Pons (tissue), 1 donor: ENCODE measurements at regions not wholly inside any gene's neighbourhood (a gene's known extent, or its start where the extent isn't known, plus 50 kb on each side); places are given as distances from the start of the nearest gene placed in this dataset.

Source experiments
- DNase-seq: peaks from one replicate; pipeline ENCODE4 v3.0.0-alpha.2; 2016; ENCODE audit warnings: low spot score

DNA sequence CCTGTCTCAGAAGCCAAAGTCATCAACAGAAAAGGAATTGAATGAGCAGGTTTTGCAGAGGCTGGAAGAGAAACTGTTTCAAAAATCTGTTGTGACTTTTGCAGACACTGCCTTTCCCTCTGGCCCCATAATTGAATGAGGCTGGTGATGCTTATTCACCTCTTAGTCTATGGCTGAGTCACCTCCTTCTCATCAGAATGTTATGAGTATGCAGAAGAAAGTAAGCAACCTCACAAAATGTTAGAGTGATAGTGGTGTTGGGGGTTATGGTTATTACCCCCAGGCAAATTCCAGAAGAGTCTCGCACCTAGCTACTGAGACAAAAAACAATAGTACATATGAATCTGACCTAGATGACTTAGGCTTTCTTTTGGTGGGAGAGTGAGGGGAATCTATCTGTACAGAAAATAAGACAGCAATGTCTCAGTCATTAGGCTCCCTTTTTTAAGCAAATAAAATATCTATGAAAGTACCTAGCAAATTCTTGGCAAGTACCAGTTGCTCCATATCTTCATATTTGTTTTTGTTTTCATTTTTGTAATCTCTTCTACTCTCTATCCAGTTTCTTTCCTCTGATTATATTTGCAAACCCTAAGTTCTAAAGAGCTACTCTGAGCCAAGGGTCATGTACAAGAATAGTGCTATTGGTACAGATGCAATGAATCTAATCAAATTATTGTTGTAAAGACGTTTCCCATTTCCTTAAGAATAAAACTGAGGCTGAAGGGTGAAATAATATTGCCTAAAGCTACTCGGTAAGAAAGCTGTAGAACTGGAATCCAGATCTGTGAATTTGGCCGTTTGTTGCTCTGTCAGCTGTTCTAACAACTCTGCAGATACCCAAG, 498.1 kb upstream of the TNC start:
- no peak for DNase-seq

DNA sequence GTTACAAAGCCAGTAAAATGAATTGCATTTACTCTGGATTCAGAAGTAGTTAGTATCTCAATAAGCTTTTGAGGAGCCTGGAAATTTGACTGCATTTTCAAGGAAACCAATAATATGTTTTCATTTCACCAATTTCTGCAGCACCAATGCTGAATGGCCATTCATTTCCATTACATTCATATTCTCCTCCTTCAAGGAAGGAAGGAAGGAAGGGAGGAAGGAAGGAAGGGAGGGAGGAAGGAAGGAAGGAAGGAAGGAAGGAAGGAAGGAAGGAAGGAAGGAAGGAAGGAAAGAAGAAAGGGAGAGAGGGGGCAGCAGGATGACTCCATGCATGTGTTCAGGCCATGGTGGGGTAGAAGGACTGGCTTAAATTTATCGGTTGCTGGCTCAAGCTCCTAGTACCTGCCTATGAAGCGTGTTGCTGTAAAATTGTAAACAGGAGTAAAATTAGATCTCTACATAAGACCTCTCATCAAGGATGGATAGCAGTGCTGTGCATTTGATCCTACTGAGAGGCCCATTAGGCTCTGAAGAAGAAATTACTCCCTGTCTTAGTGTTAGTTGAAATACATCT, 498.8 kb upstream of the TNC start:
- DNase-seq = no peak

DNA sequence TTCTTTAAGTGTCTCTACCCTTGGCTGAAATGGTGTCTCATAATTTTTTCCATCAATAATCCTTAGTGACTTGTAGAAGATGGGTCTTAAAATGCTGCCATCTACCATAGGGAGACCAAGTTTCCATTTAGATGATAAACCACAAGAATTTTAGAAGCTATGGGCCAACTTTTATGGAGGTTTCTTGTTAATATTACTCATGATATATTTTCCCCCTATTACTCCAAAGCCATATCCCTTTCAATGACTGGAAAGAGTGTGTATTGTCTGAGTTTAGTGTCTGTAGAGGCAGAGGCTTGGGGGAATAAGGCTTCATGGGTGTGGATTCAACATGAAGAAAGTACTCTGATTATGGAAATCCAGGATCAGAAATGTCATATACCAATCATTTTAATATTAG, 507.3 kb upstream of the TNC start:
- no peak for DNase-seq

DNA sequence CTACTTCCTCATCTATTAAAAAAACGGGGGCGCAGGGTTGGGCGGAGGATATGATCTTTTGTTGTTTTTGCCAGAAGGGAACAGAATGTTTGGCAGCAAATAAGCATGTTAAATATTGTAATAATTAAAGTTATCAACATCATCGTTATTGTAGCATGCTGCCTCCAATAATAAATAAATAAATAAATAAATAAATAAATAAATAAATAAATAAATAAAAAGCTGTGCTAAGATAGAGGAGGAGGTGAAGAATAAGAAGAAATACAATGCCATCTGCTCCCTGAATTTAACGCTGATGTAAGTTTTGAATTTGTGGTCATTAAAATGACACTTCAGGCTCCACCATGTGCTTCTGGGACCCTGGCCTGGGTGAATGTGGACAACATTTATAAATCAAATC, 508.0 kb upstream of the TNC start:
- DNase-seq = no peak

DNA sequence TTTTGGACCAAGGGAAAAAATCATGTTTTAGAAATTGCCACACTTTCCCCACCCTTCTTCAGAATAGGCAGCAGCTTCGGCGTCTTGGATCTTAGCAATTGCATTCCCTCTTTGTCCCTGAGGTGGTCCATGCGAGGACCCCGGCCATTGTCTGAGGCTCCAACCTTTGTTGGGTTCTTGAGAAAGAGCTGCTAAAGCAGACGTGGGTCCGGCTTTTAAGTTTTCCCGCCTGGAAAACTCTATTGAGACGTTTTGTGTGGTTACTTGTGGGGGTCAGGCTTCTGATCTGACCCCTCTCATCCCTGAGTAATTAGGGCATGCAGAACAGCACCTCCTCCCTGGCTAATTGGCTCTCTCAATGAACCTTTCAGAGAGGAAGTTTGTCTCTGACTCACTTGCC, 509.6 kb upstream of the TNC start:
- DNase-seq = no peak

DNA sequence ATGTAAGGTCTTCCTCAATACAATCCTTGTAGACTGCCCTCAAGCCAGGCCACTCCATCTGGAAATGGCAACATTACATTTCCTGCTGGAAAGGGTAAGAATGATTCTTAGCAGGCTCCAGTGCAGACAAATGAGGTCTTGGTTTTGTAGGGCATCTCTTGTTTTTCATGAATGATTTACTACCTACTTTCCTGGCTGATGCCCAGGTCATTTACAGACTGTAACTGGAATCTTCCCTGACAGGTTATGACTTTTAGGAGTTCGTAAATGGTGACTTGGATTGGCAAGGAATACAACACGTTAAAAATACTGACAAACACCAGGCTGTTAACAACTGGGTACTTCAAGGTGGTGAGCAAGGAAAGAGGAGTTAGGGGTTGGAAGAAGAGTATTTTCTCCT, 510.5 kb upstream of the TNC start:
- DNase-seq = no peak

DNA sequence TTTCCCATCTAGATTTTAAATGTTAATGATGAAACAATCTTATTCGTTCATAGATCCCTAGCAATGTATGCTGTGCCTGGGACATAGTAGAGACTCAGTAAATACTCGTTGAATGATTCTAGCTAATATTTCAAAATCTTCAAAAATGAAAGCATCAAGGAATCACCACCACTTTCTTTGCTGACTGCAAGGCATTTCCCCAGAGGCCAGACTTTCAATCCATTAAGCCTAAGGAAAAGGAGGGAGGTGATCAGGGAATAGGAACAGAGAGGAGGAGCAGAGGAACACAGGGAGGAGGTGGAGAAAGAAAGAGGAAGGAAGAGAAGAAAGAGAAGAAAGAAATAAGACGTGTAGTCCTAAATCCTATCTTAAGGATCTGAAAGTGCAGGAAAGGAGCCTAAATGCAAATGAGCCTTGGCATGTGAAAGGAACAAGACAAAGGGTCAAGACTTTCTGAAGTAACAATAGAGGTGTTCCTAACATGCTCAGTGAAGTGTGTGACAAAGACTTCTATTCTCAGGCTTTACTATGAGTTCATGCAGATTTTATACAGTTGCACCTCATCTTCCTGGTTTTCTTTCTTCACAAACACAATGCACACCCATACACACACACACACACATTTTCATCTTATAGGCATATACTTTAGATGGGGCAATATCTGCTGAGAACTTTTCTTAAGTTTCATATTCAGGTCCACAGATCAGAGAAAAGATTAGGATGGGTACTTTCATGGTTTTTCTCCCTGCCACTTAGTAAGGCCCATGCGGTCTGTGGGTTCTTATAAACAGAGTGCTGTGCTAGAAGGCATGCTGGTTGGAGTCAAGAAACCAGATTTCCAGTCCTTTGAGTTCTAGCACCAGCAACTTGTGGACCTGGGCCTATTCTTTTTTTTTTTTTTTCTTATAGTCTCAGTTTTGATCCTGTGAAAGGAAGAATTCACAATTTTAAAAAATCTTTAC, 512.2 kb upstream of the TNC start:
- DNase-seq = no peak

DNA sequence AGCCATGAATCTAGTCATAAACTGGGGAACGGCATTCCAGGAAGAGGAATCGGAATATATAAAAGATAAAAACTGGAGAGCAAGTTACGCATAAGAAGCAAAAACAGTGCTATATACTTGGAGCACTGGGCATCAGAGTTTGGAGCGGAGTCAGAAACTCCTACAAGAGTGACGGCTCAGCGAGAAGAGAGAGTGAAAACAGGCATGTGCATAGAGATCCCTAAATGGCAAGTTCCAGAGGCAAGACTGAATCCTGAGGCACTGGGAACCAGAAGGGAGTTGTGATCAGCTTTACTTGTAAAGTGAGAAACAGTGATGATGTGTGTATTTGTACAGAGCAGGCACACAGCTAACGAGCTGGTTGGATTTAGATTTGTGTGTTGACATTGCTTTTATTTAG, 514.4 kb upstream of the TNC start:
- no peak for DNase-seq

DNA sequence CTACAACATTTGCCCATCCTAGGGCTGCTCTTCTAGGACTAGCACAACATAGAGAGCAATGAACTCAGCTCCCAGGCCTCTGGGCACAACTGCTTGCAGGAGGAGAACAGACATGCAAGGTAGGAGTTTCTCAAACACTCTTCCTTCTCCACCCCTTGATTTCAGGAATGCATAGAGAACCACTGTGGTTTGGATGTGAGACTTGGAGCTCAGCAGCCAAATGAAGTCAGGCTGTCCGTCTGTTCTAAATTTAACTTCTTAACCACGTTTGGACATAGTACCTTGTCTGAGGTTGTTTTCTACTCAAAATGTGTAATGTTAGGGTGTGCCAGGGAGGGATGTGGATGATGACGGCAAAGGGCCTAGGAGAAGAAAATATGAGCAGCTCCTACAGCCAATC, 515.1 kb upstream of the TNC start:
- DNase-seq = no peak

DNA sequence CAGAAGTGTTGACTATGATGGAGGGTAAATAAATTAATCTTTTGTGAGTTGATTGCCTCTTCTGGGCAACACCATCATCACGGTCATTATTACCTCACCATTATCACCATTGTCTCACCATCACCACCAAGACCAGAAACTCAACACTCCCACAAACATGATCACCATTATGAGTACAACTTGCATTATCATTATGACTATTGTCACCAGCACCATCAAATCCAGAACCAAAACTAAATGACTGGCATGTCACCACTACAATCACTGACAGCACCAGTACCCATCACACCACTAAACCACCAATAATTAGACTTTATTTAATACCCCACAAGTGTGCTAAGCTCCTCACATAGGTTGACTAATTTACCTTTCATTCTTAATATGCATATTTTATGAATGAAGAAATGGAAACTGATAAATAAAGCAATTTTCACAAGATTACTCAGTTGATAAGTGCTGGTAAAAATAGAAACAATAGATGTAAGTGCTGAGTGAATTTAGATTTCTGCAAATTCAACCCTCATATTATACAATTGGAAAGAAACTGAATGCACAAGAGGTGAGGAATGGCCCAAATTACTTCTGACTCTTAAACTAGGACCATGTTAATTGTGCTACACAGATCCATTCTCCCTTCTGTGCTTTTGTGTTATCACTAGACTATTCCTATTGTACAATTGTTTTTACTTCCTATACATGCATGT, 517.8 kb upstream of the PAPPA start:
- no peak for DNase-seq

DNA sequence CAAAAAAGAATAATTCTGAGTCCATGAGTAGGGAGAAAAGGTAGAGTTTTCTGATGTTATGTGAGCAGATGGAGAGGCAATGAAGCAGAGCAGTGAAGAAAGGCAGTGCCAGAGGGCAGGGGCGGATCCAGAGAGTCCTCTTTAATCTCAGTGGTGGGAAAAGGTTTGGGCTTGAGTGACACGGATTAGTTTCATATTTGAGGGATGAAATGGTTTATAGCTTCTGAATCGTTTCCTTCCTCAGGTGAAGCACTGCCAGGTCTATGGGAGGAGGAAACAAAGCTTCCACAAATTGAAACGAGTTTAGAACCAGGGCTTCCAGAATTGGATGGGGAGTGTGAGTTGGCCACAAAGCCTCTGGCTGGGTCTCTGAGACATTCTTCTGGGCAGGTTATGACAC, 517.0 kb upstream of the PAPPA start:
- DNase-seq = no peak

DNA sequence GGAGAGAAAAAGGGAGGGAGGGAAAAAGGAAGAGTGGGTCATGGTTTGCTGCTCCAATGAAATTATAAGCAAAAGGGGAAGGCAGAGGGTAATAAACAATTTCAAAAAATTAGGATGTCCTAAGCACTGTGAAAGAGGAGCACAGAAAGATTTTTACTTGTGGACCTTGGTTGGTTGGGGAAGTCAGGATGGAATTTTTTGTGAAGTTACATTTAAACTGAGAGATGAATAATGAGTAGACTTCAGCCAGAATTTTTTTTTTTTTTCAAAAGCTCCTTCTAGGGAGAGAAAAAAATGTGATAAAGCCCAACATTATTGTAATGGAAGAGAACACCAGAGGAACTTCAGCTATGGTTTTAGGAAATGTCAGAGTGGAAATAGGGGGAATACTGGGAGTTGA, 515.9 kb upstream of the PAPPA start:
- DNase-seq = no peak

DNA sequence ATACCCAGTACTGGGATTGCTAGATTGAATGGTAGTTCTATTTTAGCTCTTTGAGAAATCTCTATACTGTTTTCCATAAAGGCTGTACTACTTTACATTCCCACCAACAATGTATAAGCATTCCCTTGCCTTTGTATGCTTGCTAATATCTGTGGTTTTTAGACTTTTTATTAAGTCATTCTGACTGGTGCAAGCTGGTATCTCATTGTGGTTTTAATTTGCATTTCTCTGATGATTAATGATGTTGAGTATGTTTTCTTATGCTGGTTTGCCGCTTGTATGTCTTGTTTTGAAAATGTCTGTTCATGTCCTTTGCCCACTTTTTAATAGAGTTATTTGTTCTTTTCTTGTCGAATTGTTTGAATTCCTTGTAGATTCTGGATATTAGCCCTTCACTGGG, 512.7 kb upstream of the PAPPA start:
- DNase-seq = no peak

DNA sequence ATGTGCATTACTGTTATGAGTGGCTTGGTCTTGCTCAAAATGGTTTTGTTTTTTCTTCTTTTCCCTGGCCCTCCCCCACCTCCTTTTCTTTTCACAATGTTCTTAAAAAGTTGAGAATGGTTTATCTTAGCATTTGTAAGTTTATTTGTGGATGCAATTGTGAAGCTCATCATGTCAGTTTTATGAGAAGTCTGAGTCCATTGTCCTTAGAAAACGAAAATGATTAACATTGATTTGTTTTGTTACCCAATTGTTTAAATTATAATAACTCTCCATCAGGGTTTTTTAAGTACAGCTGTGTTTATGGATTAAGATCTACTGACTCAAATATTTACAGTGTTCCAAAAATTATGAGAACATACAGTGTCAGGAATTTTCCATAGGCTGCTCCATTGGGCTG, 511.3 kb upstream of the PAPPA start:
- DNase-seq = no peak

DNA sequence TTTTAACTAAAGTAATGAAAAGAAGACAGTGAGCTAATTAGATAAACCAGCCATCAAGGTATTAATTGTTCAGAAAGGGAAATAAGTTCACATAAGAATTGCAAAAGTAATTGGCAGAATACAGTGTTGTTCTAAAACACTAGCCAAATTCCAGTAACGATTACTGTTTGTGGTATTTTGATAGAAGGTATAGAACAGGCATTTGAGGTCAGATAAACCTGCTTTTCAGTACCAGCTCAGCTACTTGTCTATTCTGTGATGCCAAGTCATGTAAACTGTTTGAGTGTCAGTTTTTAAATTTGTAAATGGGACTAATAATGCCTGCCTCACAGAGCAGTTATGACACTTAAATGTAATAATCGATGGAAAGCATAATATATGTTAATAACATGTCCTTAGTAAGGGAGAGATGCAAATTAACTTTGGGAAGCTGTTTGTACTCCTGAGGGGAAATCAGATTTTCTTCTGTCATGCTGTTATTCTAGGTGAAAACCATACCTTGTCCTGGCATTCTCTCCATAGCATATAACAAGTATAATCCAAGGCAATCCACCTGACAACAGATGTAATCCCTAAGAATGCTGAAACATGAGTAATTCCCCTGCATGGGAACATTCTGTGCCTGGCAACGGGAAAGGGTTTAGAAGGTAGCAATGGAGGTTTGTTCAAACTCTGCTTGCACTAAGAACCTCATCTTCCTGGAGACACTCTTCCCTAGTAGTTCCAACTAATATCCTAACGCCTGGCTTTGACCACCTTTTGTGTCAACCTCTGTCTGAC, 509.5 kb upstream of the PAPPA start:
- DNase-seq = no peak

DNA sequence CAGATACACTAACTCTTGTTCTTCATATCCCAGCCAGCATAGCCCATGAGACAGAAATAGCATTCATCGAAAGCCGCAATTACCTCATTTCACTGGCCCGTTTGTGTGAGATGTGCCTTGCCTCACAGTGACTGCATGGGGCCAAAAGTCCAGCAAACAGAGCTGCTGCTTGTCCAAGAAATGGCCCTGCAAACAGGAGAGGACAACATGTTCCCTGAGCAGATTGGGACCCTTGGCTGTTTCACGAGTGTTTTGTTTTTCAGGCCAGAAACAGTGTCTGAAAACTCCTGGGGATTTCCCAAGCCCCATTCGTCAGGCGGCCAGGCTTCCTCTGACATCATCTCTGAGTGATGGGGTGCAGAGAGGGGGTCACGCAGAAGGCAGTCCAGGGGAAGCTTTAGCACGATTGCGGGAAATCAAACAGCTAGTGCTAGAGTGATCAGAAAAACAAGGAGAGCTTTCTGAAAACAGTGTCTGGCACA, 503.6 kb upstream of the PAPPA start:
- peak; percentile 79 for DNase-seq

DNA sequence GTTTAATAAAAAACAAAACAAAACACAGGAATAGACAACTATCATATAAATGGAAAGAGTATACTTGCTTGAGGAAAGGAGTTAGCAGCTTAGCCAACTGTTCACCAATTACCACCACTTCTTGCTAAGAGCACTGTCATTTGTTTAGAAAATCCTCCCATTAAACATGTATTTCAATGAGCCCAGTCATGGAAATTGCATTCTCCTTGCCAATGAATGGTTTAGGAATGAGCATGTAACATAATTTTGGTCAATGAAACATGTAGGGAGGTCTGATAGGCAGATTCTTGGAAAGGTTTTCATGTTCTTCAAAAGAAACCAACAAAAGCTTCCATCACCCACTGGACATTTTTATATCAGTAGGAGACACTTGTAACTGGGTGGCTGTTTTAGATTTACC, 502.8 kb upstream of the PAPPA start:
- DNase-seq = no peak

DNA sequence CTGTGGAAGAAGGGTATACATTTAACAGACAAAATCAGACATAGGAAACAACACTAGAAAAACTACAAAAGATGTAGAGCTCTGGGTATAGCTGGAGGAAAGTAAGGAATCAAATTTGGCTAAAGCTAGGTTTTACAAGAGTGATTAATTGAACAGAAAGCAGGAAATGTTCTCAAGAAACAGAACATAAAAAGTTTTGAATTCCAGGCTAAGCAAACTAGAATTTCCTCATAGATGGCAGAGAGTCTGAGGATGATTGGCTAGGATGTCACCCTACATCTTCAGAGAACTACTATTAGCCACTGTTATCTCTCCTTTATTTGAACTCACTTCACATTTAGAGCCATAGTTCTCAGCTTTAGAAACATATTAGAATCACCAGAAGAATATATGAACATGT, 502.1 kb upstream of the PAPPA start:
- no peak for DNase-seq

DNA sequence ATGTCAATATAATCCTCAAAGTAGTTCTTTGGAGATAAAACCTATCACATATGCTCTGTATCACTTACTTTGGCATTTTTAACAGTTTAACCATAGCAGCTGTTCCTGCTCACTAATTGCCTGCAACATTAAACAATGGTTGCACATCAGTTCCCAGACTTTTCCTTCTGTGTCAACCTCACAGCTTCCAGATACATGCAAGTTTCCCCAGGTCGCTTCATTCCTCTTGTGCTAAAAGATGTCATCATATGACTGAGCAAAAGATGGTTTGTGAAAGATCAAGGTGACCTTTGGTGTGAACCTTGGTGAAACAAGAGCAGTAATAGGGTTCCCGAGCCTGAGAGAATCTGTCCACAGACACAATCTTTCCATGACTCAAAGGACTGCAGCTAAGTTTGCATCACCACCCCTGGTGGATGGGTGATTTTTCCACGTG, 500.4 kb upstream of the PAPPA start:
- DNase-seq = no peak

DNA sequence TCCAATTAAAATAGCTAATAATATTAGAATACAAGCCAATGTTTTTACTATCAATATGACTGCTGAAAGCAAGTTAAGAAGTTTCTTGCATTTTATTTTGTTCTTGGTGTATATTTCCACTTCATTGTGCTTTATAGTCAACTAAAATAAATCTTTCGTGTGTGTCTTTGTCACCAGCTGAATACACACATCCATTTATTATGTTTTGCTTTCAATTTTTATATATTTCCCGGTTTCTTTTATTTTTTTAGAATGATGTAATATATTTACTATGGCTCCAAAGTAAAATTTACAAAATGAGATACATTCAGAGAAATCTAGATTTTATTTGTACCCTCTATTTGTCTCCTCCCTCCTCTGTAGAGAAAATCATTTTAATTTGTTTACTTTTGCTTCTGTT, 495.9 kb upstream of the PAPPA start:
- DNase-seq = no peak

DNA sequence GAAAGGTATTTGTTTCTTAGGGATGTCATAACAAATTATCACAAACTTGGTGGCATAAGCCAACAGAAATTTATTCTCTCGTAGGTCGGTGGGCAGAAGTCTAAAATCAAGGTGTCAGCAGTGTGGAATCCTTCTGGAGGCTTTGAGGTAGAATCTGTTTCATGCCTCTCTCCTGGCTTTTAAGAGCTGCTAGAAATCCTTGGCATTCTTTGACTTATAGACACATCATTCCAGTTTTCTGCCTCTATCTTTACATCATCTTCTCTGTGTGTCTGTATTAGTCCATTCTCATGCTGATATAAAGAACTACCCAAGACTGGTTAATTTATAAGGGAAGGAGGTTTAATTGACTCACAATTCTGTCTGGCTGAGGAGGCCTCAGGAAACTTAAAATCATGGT, 488.1 kb upstream of the PAPPA start:
- no peak for DNase-seq
